Cerebellar nuclear complex (tissue), 1 donor: ENCODE measurements at regions not wholly inside any gene's neighbourhood (a gene's known extent, or its start where the extent isn't known, plus 50 kb on each side); places are given as distances from the start of the nearest gene placed in this dataset.
A peak's percentile ranks its signal among the peaks of the same experiment; 100 is the strongest.
"Not testable (repeated sequence)": the region's sequence is repeated elsewhere in the genome, so short reads cannot be mapped to it uniquely, and the experiment has no call there.

ENCODE experiments used
- DNase-seq, 2 experiments: peaks; one replicate each; lab custom pipeline; 2025; lab: John Stamatoyannopoulos, UW

GRCh38 chr12:105524961-105525360 is 194.5 kb downstream of the C12orf75 start:
- no peak for DNase-seq

DNA sequence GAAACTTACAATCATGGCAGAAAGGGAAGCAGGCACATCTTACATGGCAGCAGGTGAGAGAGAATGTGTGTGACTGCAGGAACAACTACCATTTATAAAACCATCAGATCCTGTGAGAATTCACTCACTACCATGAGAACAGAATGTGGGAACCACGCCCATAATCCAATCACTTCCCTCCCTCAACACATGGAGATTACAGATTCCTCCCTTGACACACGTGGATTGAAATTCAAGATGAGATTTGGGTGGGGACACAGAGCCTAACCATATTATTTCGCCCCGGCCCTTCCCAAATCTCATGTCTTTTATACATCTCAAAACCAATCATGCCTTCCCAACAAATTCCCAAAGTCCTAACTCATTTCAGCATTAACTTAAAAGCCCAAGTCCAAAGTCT is 203.6 kb downstream of the C12orf75 start:
- DNase-seq, result no peak

DNA sequence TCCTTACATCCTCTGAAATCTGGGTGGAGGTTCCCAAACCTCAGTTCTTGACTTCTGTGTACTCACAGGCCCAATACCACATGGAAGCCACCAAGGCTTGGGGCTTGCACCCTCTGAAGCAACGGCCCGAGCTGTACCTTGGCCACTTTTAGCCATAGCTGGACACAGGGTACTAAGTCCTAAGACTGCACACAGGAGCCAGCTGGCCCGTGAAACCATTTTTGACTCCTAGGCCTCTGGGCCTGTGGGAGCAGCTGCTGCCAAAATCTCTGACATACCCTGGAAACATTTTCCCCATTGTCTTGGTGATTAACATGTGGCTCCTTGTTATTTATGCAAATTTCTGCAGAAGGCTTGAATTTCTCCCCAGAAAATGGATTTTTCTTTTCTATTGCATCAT is 204.5 kb downstream of the C12orf75 start:
- DNase-seq, result not testable (repeated sequence)

GRCh38 chr12:105538880-105539279 is 208.4 kb downstream of the C12orf75 start:
- DNase-seq, result no peak

DNA sequence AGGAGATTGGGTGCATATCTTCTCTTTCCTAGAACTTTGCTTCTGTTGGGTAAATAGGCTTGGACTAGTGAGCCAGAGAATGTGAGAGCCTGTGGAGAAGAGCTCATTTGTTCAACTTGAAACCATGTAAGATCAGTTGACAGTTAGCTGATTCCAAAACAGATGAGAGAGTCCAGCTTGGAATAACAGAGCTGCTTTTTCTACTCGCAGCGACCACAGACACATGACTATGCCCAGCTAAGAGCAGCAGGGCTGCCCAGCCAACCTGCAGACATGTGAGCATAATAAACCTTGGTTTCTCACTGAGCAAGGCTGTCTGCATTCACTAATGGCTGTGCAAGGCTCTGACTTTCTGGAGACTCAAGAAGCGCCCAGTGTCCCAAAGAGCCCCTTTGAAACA is 209.2 kb downstream of the C12orf75 start:
- DNase-seq, result no peak

- no peak for DNase-seq
These were observed 217.3 kb downstream of the C12orf75 start for GRCh38 chr12:105547786-105548185.

DNA sequence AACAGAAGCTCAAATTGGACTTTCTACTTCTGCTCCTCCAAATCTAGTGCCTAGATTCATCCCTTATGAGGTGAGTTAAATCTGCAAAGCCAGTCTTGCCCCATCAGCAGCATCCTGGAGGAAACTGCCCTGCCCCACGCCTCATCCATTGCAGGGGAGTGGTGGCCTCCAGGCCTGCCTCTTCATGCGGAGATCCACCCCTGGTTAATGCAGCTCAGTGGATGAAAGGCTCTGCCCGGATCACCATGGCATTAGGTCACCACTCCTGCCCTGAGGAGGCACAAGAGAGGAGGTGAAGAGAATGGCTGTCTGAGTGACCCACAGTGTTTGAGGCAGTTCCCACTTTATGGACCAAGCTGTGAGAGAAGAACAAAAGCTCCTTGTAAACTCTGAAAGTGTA is 218.1 kb downstream of the C12orf75 start:
- DNase-seq, result no peak

GRCh38 chr12:105552056-105552455 is 221.6 kb downstream of the C12orf75 start:
- peak in 1 of 2 experiments; percentile 5 for DNase-seq

GRCh38 chr12:105554223-105554678 is 223.8 kb downstream of the C12orf75 start:
- no peak for DNase-seq

- no peak for DNase-seq
These were observed 224.4 kb downstream of the C12orf75 start for GRCh38 chr12:105554856-105555255.

DNA sequence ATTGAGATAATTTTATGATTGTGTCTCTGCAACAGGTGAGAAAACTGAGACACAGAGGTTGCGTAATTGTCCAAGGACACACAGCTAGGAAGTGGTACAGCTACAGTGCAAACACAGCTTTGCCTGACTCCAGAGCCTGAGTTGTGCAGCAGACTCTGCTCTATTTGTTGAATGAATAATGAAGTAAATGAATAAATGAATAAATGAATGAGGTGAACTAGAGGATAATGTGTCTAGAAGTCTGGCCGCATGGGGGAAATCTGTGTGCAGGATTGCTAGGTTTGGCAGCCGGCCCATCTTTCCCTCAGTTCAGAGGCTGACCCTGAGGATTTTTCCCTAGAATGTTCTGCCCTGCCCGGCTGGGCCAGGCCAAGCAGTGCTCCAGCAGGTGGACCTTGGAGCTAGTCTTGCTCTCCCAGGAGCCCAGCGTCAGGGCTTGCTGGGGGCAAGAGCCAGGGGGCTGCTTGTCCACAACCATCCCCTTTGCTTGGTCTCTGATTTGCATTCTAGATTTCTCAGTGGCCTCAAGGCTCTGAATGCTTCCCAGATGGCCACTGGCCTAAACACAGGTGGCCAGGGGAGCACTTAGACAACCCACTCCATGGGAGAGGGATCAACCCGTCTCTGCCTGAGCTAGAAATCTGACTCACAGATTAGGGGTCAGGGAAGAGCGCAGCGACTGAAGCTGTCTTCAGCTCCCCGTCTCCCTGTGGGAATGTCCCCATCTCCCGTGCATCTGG is 225.2 kb downstream of the C12orf75 start:
- no peak for DNase-seq

DNA sequence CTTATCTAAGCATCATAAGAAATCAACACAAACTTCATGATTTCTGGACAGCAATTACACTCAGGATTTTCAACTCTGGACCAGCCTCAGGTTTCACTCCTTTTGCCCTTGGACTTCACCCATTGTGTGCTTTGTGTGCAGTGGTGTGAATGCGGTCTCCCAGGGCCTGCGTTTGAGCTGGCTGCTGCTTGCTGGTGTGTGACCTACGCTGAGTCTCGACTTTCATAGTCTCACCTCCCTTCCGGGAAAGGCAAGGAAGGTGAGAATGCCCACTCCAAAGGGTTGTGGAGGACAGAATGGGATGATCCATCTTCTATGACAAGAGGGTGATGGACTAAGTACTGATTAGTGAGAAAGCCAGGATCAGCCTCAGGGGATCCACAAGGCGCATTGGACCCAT is 228.8 kb downstream of the C12orf75 start:
- DNase-seq, result no peak

DNA sequence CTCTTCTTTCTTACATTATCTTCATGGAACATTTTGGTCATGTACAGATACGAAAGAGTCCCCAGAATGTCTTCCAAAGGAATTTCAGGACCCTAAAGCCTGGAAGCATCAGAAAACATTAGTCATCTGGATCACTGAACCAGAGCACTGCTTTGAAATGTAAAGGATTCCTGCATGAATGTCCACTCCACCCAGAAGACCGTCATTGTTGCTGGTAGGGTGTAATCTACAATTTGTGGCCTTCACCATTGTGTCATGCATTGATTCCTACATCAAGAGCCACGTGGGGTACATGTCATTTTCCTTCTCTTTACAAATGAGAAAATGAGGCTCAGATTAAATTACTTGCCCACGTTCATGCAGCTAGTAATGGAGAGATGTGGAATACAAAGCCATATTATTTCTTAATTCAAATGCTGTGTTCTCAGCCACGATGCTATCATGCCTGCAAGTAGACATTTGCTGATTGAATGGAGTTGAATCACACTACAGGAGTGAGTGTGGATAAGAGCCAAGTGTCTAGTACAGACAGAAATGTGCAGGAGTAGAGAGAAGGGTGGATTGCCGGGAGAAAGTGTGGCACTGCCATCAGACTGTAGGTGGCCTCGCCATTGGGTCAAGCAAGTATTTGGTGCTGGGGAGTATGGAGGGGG is 231.2 kb downstream of the C12orf75 start:
- no peak for DNase-seq

DNA sequence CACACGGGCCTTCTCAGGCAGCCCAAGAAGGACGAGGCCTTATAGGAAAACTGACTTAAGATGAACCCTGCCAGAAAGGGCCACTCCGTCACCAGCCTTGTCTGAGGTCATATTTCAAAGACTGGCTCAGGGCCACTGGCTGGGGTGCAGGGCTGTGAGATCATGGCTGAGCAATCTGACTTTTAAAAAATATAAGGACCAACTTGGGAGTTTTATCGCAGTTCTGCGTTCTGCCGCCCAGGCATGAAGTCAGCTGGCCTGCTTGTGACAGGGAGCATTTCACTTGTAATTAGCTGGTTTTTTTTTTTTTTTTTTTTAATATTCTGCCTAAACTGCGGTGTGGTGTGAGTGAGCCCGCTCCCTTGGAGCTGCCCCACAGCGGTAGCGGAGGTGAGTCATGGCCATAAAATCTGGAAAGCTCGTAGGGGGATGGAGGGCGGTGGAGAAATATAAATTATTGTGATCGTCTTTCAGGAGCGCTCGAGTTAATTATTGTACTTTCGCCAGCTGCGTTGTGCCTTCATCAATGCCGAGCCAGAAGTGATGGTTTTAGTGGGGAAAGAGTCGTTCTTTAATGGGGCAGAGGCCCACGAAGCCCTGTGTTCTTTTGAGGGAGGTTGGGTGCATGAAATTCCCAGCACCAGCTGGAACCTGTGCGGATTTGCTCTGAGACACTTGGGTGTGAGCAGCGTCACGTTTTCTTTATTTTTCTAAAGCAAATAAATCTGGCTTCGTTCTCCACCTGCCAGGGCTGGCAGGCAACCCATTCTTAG is 231.9 kb downstream of the C12orf75 start:
- DNase-seq, result no peak

DNA sequence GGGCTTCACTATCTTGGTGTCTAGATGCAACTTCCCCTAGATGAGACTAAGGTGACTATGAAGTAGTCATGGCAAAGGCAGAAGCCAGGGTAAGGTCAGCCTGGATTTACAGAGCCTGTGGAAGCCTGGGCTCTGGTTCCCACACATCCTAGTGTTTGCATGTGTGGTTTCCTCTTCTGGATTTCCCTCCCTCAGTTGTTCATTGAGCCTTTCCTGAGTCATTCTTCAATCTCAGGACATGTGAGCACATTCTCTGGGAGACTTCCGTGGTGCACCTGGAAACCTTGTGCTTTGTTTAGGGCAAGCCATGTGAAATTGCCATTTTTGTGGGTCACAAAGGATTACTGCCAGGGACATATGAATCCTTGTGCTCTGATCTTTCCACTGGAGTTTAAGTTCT is 236.6 kb downstream of the C12orf75 start:
- DNase-seq, result no peak

- DNase-seq, result no peak
These were observed 239.4 kb downstream of the C12orf75 start for GRCh38 chr12:105569886-105570285.

GRCh38 chr12:105570944-105571343 is 240.5 kb downstream of the C12orf75 start:
- no peak for DNase-seq

DNA sequence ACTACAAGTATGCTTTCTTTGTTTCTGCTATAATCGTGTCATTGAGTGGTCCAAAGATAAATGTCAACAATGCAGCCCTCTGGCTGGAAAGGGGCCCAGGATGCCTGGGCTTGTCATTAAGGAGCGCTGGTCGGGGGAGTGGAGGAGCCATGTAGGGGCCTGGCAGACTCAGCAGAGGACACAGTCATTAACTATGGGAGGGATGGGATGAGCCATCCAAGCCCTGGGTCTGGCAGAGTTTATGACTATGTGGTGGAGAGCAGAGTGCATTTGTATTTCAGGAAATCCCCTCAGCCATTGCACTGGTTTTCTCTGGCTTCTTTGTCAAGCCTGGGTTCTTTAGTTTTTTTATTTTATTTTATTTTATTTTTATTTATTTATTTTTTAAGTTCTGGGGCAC is 243.1 kb downstream of the C12orf75 start:
- no peak for DNase-seq

- DNase-seq, result no peak
These were observed 243.7 kb downstream of the C12orf75 start for GRCh38 chr12:105574056-105574715.

DNA sequence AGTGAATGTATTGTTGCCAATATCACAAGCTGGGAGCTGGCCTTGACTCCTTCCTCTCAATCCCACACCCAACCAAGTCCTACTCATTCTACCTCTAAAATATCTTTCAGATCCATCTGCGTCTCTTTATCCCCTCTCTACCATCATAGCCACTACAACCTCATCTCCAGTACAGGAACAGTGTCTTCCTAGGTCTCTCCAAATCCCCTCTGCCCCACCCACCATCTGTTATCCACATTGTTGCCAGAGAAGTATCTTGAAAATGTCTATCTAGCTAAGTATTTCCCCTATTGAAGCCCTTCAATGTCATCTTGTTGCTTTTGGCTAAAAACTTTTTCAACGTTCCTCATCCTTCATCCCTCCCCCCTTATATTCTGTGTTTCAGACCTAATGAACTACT is 244.7 kb downstream of the C12orf75 start:
- DNase-seq, result no peak

DNA sequence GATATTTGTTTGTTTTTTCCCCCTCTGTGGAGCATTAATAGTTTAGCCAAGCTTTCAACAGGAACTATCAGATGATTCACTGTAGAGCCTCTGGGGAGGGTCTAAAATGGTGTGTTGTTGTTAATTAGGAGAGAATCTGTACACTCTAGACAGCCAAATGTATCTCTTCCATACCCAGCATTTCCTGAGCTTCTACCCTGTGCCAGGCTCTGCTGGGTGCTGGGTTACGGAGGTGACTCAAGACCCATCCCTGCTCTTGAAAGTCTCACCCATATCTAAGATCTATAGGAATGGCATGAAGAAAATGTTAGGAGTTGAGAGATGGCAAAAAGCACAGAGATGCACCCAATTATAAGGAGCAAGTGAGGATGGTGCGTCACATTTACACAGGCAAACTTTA is 245.8 kb downstream of the C12orf75 start:
- no peak for DNase-seq

- no peak for DNase-seq
These were observed 250.4 kb downstream of the C12orf75 start for GRCh38 chr12:105580821-105581352.
